SK-N-SH (cell line): ENCODE measurements at regions not wholly inside any gene's neighbourhood (a gene's known extent, or its start where the extent isn't known, plus 50 kb on each side); places are given as distances from the start of the nearest gene placed in this dataset.

Experiments
- CTCF ChIP-seq: fragments of 200-600 bp; sonication (generic); IDR thresholded peaks from 2 replicates; pipeline ENCODE4 v1.6.1; 2017; ENCODE audit warnings: antibody characterized with exemption, mild to moderate bottlenecking, moderate library complexity
- EP300 ChIP-seq, 2 experiments: IDR thresholded peaks; 2 replicates each; pipeline versions ENCODE4 v1.4.0 to v1.6.1; 2012; ENCODE audit warnings: borderline replicate concordance in 1 of 2, low read depth in 1 of 2, low read length in 1 of 2
- FOXJ3 ChIP-seq: sonication (generic); formaldehyde crosslinking; IDR thresholded peaks from 2 replicates; pipeline ENCODE4 v1.5.1; 2020; ENCODE audit warnings: mild to moderate bottlenecking, missing genetic modification reagents
- FOXM1 ChIP-seq: IDR thresholded peaks from 2 replicates; pipeline ENCODE4 v1.4.0; 2012; ENCODE audit warnings: low read depth, mild to moderate bottlenecking
- JUND ChIP-seq: IDR thresholded peaks from 2 replicates; pipeline ENCODE4 v1.4.0; 2012
- MAX ChIP-seq: IDR thresholded peaks from 2 replicates; pipeline ENCODE4 v1.4.0; 2012; ENCODE audit warnings: low read depth
- PBX3 ChIP-seq: IDR thresholded peaks from 2 replicates; pipeline ENCODE4; 2012
- SMC3 ChIP-seq: IDR thresholded peaks from 2 replicates; pipeline ENCODE4 v1.6.1; 2012; ENCODE audit warnings: low read depth, low read length, improper control_type of control experiment
- TAF1 ChIP-seq: IDR thresholded peaks from 2 replicates; pipeline ENCODE4 v1.6.1; 2012; ENCODE audit warnings: low read depth, mild to moderate bottlenecking, low read length, moderate library complexity, borderline replicate concordance
- TEAD4 ChIP-seq: IDR thresholded peaks from 2 replicates; pipeline ENCODE4 v1.4.0; 2012; ENCODE audit warnings: mild to moderate bottlenecking, borderline replicate concordance; ENCODE audit not compliant: insufficient read depth
- USF1 ChIP-seq: IDR thresholded peaks from 2 replicates; pipeline ENCODE4 v1.4.0; 2012; ENCODE audit warnings: low read depth, borderline replicate concordance
- USF2 ChIP-seq: fragments of 150-350 bp; IDR thresholded peaks from 2 replicates; pipeline ENCODE4 v1.6.1; 2017; ENCODE audit warnings: antibody characterized with exemption, low read length, low read depth, borderline replicate concordance
- YY1 ChIP-seq: IDR thresholded peaks from 2 replicates; pipeline ENCODE4 v1.4.0; 2012; ENCODE audit warnings: low read depth, mild to moderate bottlenecking
- ZBTB33 ChIP-seq: IDR thresholded peaks from 2 replicates; pipeline ENCODE4 v1.4.0; 2012; ENCODE audit warnings: low read depth, borderline replicate concordance

GRCh38 chr16:63323722-63324705 lies 1287.8 kb upstream of the CDH8 start:
- TF ChIP-seq EP300 (IDR thresholded peaks at IDR 0.05; ENCODE audit: borderline replicate concordance in 1 of 2, low read depth in 1 of 2, low read length in 1 of 2) (no peak), USF2 (no peak), TAF1 (no peak), USF1 (no peak), CTCF (no peak), MAX (no peak), ZBTB33 (no peak), TEAD4 (no peak), YY1 (no peak), PBX3 (no peak), FOXJ3 (CRISPR knock-in tag) (no peak), FOXM1 (no peak), SMC3 (no peak), JUND (no peak)
